Activated naive CD4-positive, alpha-beta T cell treated with Interleukin-2 at 50 U/mL for 16 hours (primary cell): ENCODE measurements at regions not wholly inside any gene's neighbourhood (a gene's known extent, or its start where the extent isn't known, plus 50 kb on each side); places are given as distances from the start of the nearest gene placed in this dataset.
"Not testable (repeated sequence)": the region's sequence is repeated elsewhere in the genome, so short reads cannot be mapped to it uniquely, and the experiment has no call there.

ENCODE experiments used
- DNase-seq: peaks from one replicate; pipeline ENCODE4 v3.0.0-alpha.2; 2020

GRCh38 chr9:115757461-115757860 is 396.1 kb upstream of the PAPPA start:
- DNase-seq: no peak

- DNase-seq: no peak
These were observed 395.1 kb upstream of the PAPPA start for GRCh38 chr9:115758441-115758840.

- no peak for DNase-seq
These were observed 394.2 kb upstream of the PAPPA start for GRCh38 chr9:115759426-115759825.

GRCh38 chr9:115764645-115765044 is 388.9 kb upstream of the PAPPA start:
- no peak for DNase-seq

GRCh38 chr9:115765060-115765459 is 388.5 kb upstream of the PAPPA start:
- DNase-seq: no peak

- no peak for DNase-seq
These were observed 387.1 kb upstream of the PAPPA start for GRCh38 chr9:115766370-115766955.

- no peak for DNase-seq
These were observed 383.1 kb upstream of the PAPPA start for GRCh38 chr9:115770521-115770920.

GRCh38 chr9:115775659-115776058 is 377.9 kb upstream of the PAPPA start:
- DNase-seq: no peak

- no peak for DNase-seq
These were observed 376.0 kb upstream of the PAPPA start for GRCh38 chr9:115777610-115778009.

- DNase-seq: no peak
These were observed 372.4 kb upstream of the PAPPA start for GRCh38 chr9:115781070-115781736.

- no peak for DNase-seq
These were observed 367.3 kb upstream of the PAPPA start for GRCh38 chr9:115786321-115786720.

- no peak for DNase-seq
These were observed 363.1 kb upstream of the PAPPA start for GRCh38 chr9:115790520-115790919.

GRCh38 chr9:115794921-115795475 is 358.6 kb upstream of the PAPPA start:
- DNase-seq: no peak

- no peak for DNase-seq
These were observed 353.9 kb upstream of the PAPPA start for GRCh38 chr9:115799734-115800133.

GRCh38 chr9:115804206-115804605 is 349.4 kb upstream of the PAPPA start:
- no peak for DNase-seq

- DNase-seq: no peak
These were observed 345.5 kb upstream of the PAPPA start for GRCh38 chr9:115808108-115808507.

- DNase-seq: no peak
These were observed 344.9 kb upstream of the PAPPA start for GRCh38 chr9:115808695-115809094.

- DNase-seq: no peak
These were observed 343.4 kb upstream of the PAPPA start for GRCh38 chr9:115810166-115810565.

GRCh38 chr9:115814081-115814480 is 339.5 kb upstream of the PAPPA start:
- no peak for DNase-seq

- DNase-seq: no peak
These were observed 337.8 kb upstream of the PAPPA start for GRCh38 chr9:115815786-115816185.

GRCh38 chr9:115818651-115819050 is 334.9 kb upstream of the PAPPA start:
- not testable (repeated sequence) for DNase-seq

GRCh38 chr9:115832031-115832430 is 321.6 kb upstream of the PAPPA start:
- DNase-seq: no peak

- DNase-seq: no peak
These were observed 316.0 kb upstream of the PAPPA start for GRCh38 chr9:115837618-115838017.

- DNase-seq: no peak
These were observed 315.2 kb upstream of the PAPPA start for GRCh38 chr9:115838417-115838816.

GRCh38 chr9:115844433-115844832 is 309.2 kb upstream of the PAPPA start:
- not testable (repeated sequence) for DNase-seq
